Ectodermal cell (in vitro differentiated cells): ENCODE measurements at regions not wholly inside any gene's neighbourhood (a gene's known extent, or its start where the extent isn't known, plus 50 kb on each side); places are given as distances from the start of the nearest gene placed in this dataset.

Experiments used
- H3K27ac ChIP-seq: 2 replicates; pipeline ENCODE4 v1.7.0; 2013; ENCODE audit warnings: mild to moderate bottlenecking, low read depth, low read length; ENCODE audit not compliant: insufficient read depth, poor library complexity, severe bottlenecking
- H3K27me3 ChIP-seq: 2 replicates; pipeline ENCODE4 v1.7.0; 2013; ENCODE audit warnings: mild to moderate bottlenecking, low read length; ENCODE audit not compliant: insufficient read depth, control insufficient read depth, poor library complexity, severe bottlenecking
- H3K36me3 ChIP-seq: one replicate; pipeline ENCODE4 v1.7.0; 2013; ENCODE audit warnings: low read length; ENCODE audit not compliant: control insufficient read depth, insufficient read depth
- H3K4me1 ChIP-seq: one replicate; pipeline ENCODE4 v1.7.0; 2013; ENCODE audit warnings: low read length; ENCODE audit not compliant: control insufficient read depth, insufficient read depth
- H3K4me3 ChIP-seq: 2 replicates; pipeline ENCODE4 v1.7.0; 2013; ENCODE audit warnings: low read depth, low read length, control low read depth; ENCODE audit not compliant: insufficient read depth
- H3K9me3 ChIP-seq: 2 replicates; pipeline ENCODE4 v1.7.0; 2013; ENCODE audit warnings: mild to moderate bottlenecking, low read length, moderate library complexity; ENCODE audit not compliant: control insufficient read depth
- WGBS, 2 experiments: methylation state at CpG; one replicate each; pipeline ENCODE4 v1.1.7; 2013; ENCODE audit warnings: missing lambda C conversion rate in 2 of 2; 5-methylcytosine and 5-hydroxymethylcytosine counted together

DNA sequence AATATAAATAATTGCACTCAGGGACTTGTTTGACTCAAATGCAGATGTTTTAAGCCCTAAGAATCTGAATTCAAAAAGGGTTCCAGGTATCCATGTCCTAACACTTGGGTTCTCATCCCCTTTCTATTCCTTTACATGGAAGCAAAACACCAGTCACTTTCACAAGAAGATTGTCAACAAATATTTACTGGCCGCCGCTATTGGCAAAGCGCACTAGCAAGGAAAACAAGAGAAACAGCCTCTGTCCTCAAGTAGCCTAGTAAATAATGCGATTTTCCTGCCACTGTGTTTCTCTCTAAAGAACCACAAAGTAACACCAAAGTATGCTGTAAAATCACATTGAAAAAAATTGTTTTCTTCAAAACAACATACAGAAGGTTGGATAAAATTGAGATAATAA lies 66.7 kb upstream of the EZH2 start:
- 95 to 96% methylated on average over 4 of the region's 4 CpGs for WGBS, 2 experiments

DNA sequence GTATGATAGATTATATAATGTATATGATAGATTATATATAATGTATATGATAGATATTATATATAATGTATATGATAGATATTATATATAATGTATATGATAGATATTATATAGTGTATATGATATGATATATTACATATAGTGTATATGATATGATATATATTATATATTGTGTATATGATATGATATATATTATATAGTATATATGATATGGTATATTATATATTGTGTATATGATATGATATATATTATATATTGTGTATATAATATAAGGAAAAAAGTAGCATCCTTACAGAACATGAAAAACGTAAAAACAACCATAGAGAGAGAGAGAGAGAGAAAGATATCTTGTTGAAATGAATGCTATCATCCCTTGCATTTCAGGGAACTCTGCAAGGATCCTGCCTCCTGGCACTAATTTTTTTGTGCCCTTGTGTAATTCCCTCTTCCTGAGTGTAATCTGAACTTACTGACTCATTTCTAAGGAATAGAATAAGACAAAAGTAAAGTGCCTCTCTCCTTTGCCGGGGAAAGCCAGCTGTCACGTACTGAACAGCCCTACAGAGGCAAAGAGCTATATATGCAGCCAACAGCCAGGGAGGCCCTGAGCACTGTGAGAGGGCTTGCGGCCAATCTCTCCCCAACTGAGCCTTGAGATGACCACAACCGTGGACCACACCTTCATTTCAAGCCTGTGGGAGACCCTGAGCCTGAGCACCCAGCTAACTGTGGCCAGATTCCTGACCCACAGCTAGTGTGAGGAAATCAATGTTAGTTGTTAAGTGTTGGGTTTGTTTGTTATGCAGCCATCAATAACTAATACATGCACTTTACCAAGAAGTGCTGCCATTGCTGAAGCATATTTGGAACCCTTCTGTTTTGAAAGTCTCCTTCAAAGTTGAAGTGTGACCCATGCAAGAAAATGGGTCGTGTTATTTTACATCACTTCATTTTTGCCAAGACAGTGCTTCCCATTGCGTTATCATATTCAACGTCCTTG lies 61.1 kb upstream of the EZH2 start:
- 85 to 86% methylated on average over 8 of the region's 8 CpGs for WGBS, 2 experiments
- Histone ChIP-seq H3K36me3 (no peaks in the 10 kb centered on the region), H3K4me1 (no peaks in the 10 kb centered on the region), H3K9me3 (no peaks in the 10 kb centered on the region), H3K27me3 (peaks cover 13% of the 10 kb centered on the region), H3K27ac (no peak overlapping the region), H3K4me3 (no peak overlapping the region)

More for the DNA sequence above, 66.7 kb upstream of the EZH2 start:
- no peaks in the 10 kb centered on the region for H3K4me1 ChIP-seq
- no peaks in the 10 kb centered on the region for H3K27me3 ChIP-seq
- H3K4me3 ChIP-seq, result no peak overlapping the region
- no peaks in the 10 kb centered on the region for H3K9me3 ChIP-seq
- H3K27ac ChIP-seq, result no peak overlapping the region
- H3K36me3 ChIP-seq, result no peaks in the 10 kb centered on the region

- H3K4me1 ChIP-seq, result no peaks in the 10 kb centered on the region
- peak overlapping the region; percentile 77 for H3K4me3 ChIP-seq
- WGBS, 2 experiments, result 34 to 47% methylated on average over 12 to 14 of the region's 17 CpGs
- H3K27me3 ChIP-seq, result peaks cover 16% of the 10 kb centered on the region
- no peaks in the 10 kb centered on the region for H3K36me3 ChIP-seq
- H3K27ac ChIP-seq, result peak overlapping the region; percentile 40
- no peaks in the 10 kb centered on the region for H3K9me3 ChIP-seq
Observed at GRCh38 chr7:148941598-148942275, 57.6 kb upstream of the EZH2 start.

DNA sequence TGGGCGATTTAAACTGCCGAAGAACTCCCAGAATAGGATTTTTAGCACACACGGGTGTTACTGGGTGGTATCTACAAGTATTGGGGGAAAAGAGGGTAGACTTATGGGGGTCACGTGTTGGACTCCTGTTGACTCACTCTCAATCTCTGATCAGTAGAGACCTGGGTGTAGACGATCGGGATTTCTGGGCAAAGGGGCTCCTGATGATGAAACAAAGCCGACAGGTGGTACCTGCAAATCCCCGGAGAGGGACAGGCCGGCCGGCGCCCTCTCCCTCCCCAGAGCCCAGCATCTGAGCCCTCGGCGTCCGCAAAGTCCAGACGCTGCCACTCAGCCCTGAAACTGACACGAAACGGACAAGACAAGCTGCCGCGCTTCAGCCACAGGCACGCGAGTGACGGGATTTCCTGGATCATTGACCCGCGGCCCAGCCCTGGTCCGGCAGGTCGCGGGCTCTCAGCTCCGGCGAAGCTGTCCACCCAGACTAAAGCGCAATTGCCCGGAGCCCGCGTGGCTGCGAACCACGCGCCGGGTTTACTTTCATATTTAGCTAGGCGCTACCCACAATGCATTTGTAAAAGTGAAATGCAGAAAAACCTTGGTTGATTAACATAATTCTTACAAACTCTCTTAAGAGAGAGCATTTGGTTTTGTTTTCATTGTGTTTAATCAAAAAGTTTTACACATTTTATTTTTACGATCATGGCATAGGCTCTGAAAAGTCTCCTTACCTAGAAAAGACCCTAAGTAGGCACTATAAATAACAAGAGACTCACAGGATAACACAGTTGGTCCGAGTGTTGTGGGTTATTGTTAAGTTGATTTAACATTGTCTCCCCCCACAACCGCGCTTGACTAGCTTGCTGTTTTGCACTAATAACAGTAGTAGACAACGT lies 56.9 kb upstream of the EZH2 start:
- H3K27me3 ChIP-seq, result peaks cover 16% of the 10 kb centered on the region
- WGBS, 2 experiments, result 8 to 9% methylated on average over 37 to 43 of the region's 43 CpGs
- H3K4me3 ChIP-seq, result peak overlapping the region; percentile 77
- no peaks in the 10 kb centered on the region for H3K9me3 ChIP-seq
- peak overlapping the region; percentile 40 for H3K27ac ChIP-seq
- H3K36me3 ChIP-seq, result no peaks in the 10 kb centered on the region
- no peaks in the 10 kb centered on the region for H3K4me1 ChIP-seq

DNA sequence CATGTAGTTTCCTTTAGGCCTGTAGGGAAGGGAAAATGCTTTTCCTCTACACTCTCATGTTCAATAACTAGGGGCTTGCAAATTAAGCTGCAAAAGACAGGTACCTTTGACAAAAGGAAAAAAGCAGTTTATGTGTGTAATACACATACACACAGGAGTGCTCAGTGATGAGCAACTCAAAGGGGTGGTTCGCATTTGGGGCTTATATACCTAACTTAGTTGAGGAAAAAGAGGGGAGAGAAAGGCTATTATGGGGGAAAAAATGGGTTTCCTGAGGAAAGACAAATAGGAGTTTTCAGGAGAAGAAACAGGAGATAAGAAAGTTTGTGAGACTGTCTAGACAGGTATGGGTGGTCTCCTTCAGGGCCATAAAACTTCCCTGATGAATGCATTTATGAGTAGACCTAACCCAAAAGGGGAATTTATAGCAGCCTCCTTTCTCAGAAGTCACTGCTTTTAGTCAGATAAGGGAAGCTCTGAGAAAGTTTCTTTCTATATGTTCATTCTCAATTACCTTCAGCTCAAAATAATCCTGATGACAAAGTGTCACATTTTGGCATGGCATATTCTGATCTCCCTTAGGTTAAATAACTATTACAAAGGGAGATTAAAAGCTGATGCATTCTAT lies 55.2 kb upstream of the EZH2 start:
- H3K4me3 ChIP-seq, result no peak overlapping the region
- H3K9me3 ChIP-seq, result no peaks in the 10 kb centered on the region
- no peak overlapping the region for H3K27ac ChIP-seq
- 100% methylated on average over 1 of the region's 1 CpG for WGBS, 2 experiments
- H3K4me1 ChIP-seq, result no peaks in the 10 kb centered on the region
- H3K36me3 ChIP-seq, result no peaks in the 10 kb centered on the region
- peaks cover 16% of the 10 kb centered on the region for H3K27me3 ChIP-seq

- H3K4me1 ChIP-seq, result no peaks in the 10 kb centered on the region
- no peaks in the 10 kb centered on the region for H3K9me3 ChIP-seq
- H3K4me3 ChIP-seq, result no peak overlapping the region
- 92 to 95% methylated on average over 5 of the region's 5 CpGs for WGBS, 2 experiments
- no peak overlapping the region for H3K27ac ChIP-seq
- peaks cover 5% of the 10 kb centered on the region for H3K27me3 ChIP-seq
- H3K36me3 ChIP-seq, result no peaks in the 10 kb centered on the region
Observed at GRCh38 chr7:148935451-148935850, 51.4 kb upstream of the EZH2 start.
